Fibroblast of lung (primary cell): ENCODE measurements at regions not wholly inside any gene's neighbourhood (a gene's known extent, or its start where the extent isn't known, plus 50 kb on each side); places are given as distances from the start of the nearest gene placed in this dataset.

Experiments
- DNase-seq, 2 donors: peaks; one replicate each; pipeline versions ENCODE4 v3.0.0 to v3.0.0-alpha.2; 2010; ENCODE audit warnings: low read depth in 2 of 2
- H2AFZ ChIP-seq: 2 replicates; pipeline ENCODE4 v1.5.1; 2012; ENCODE audit warnings: low read length, control low read depth, inconsistent platforms
- H3K27ac ChIP-seq: 2 replicates; pipeline ENCODE4 v1.5.1; 2011; ENCODE audit warnings: low read length, control low read depth; ENCODE audit not compliant: insufficient read depth
- H3K27me3 ChIP-seq: 2 replicates; pipeline ENCODE4 v1.5.1; 2011; ENCODE audit warnings: mild to moderate bottlenecking, low read length; ENCODE audit not compliant: control insufficient read depth, insufficient read depth
- H3K36me3 ChIP-seq: 2 replicates; pipeline ENCODE4 v1.5.1; 2011; ENCODE audit warnings: low read length; ENCODE audit not compliant: control insufficient read depth, insufficient read depth
- H3K4me1 ChIP-seq: 2 replicates; pipeline ENCODE4 v1.5.1; 2011; ENCODE audit warnings: low read length; ENCODE audit not compliant: control insufficient read depth, insufficient read depth; ENCODE audit errors: extremely low read depth
- H3K4me2 ChIP-seq: 2 replicates; pipeline ENCODE4 v1.5.1; 2011; ENCODE audit warnings: low read length, control low read depth; ENCODE audit not compliant: insufficient read depth; ENCODE audit errors: extremely low read depth
- H3K4me3 ChIP-seq, 4 experiments: fragments of 200-600 bp in 1 of 4; sonication (generic) in 1 of 4; replicated peaks in 1 of 4; 2 replicates each; pipeline ENCODE4 v1.5.1; 2011 to 2016; ENCODE audit warnings: low read length in 4 of 4, low read depth in 3 of 4, mild to moderate bottlenecking in 3 of 4, control low read depth in 2 of 4, inconsistent platforms in 1 of 4, mixed read lengths in 1 of 4; ENCODE audit not compliant: insufficient read depth in 1 of 4; ENCODE audit errors: control extremely low read depth in 1 of 4
- H3K79me2 ChIP-seq: 2 replicates; pipeline ENCODE4 v1.5.1; 2012; ENCODE audit warnings: mild to moderate bottlenecking, low read length, inconsistent platforms; ENCODE audit not compliant: control insufficient read depth, insufficient read depth
- H3K9ac ChIP-seq: 2 replicates; pipeline ENCODE4 v1.5.1; 2011; ENCODE audit warnings: mild to moderate bottlenecking, low read length, control low read depth; ENCODE audit not compliant: insufficient read depth
- H3K9me3 ChIP-seq: 2 replicates; pipeline ENCODE4 v1.5.1; 2012; ENCODE audit warnings: low read depth, low read length; ENCODE audit not compliant: control insufficient read depth, insufficient read depth
- H4K20me1 ChIP-seq: 2 replicates; pipeline ENCODE4 v1.5.1; 2011; ENCODE audit warnings: low read length; ENCODE audit not compliant: control insufficient read depth, insufficient read depth; ENCODE audit errors: extremely low read depth
- CTCF ChIP-seq, 2 donors: IDR thresholded peaks in 1 of 2; conservative IDR thresholded peaks in 1 of 2; 1 replicate in 1 of 2; 2 replicates in 1 of 2; pipeline ENCODE4 v1.5.1; 2011 to 2012; ENCODE audit warnings: low read length in 2 of 2, control low read depth in 1 of 2, inconsistent platforms in 1 of 2, low read depth in 1 of 2, mild to moderate bottlenecking in 1 of 2
- EZH2 ChIP-seq: IDR thresholded peaks from 2 replicates; pipeline ENCODE4 v1.5.1; 2012; ENCODE audit warnings: low read length, control low read depth, mild to moderate bottlenecking; ENCODE audit errors: missing control alignments

GRCh38 chr11:129686269-129686668 lies 129.4 kb upstream of the TMEM45B start:
- H4K20me1 ChIP-seq = no peaks in the 10 kb centered on the region
- TF ChIP-seq EZH2 (no peak), CTCF (conservative IDR thresholded peaks at IDR 0.05 in 1 of 2, IDR thresholded peaks at IDR 0.05 in 1 of 2; ENCODE audit: low read depth in 1 of 2, low read length in 2 of 2) (no peak)
- H3K9ac ChIP-seq = no peak overlapping the region
- H3K4me2 ChIP-seq = no peak overlapping the region
- no peaks in the 10 kb centered on the region for H3K27me3 ChIP-seq
- H3K9me3 ChIP-seq = no peaks in the 10 kb centered on the region
- no peak for DNase-seq
- no peaks in the 10 kb centered on the region for H3K4me1 ChIP-seq
- H3K36me3 ChIP-seq = no peaks in the 10 kb centered on the region
- H2AFZ ChIP-seq = no peak overlapping the region
- H3K27ac ChIP-seq = no peak overlapping the region
- H3K4me3 ChIP-seq = no peak overlapping the region
- no peaks in the 10 kb centered on the region for H3K79me2 ChIP-seq

DNA sequence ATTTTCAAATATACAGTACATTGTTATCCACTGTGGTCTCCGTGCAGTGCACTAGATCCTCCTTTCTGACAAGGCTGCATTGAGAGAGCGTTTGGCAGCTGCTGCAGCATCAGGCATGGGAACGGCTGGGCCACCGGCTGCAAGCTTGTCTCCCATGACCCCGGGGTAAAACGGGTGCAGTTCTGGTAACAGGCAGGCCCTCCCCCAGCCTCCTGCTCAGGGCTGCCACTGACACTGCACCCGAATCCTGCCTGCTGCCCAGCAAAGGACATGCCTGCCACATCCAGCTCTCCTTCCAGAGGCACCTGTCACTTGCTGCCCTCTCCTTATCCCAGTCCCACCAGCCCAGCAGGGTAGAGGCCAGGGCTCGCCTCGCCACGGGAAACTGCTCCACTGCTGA lies 124.5 kb upstream of the TMEM45B start:
- Histone ChIP-seq H3K27me3 (no peaks in the 10 kb centered on the region), H3K4me1 (no peaks in the 10 kb centered on the region), H3K27ac (no peak overlapping the region), H3K4me3 (no peak overlapping the region), H3K36me3 (no peaks in the 10 kb centered on the region), H3K79me2 (no peaks in the 10 kb centered on the region), H3K9me3 (no peaks in the 10 kb centered on the region), H4K20me1 (no peaks in the 10 kb centered on the region), H2AFZ (no peak overlapping the region), H3K4me2 (no peak overlapping the region), H3K9ac (no peak overlapping the region)
- no peak for DNase-seq
- no peak for TF ChIP-seq CTCF (conservative IDR thresholded peaks at IDR 0.05 in 1 of 2, IDR thresholded peaks at IDR 0.05 in 1 of 2; ENCODE audit: low read depth in 1 of 2, low read length in 2 of 2)
- TF ChIP-seq EZH2 = no peak

- no peak for DNase-seq
- no peak overlapping the region for H3K4me3 ChIP-seq
- no peaks in the 10 kb centered on the region for H3K9me3 ChIP-seq
- no peaks in the 10 kb centered on the region for H3K4me1 ChIP-seq
- no peaks in the 10 kb centered on the region for H3K27me3 ChIP-seq
- no peak overlapping the region for H2AFZ ChIP-seq
- H4K20me1 ChIP-seq = no peaks in the 10 kb centered on the region
- H3K27ac ChIP-seq = no peak overlapping the region
- no peaks in the 10 kb centered on the region for H3K36me3 ChIP-seq
- TF ChIP-seq CTCF (conservative IDR thresholded peaks at IDR 0.05 in 1 of 2, IDR thresholded peaks at IDR 0.05 in 1 of 2; ENCODE audit: low read depth in 1 of 2, low read length in 2 of 2) (no peak), EZH2 (no peak)
- no peak overlapping the region for H3K9ac ChIP-seq
- H3K4me2 ChIP-seq = no peak overlapping the region
- no peaks in the 10 kb centered on the region for H3K79me2 ChIP-seq
These were observed 121.1 kb upstream of the TMEM45B start for GRCh38 chr11:129694538-129694937.
